NCI-H345 treated with DMSO at 0.1 percent for 48 hours (cell line): ENCODE measurements at regions not wholly inside any gene's neighbourhood (a gene's known extent, or its start where the extent isn't known, plus 50 kb on each side); places are given as distances from the start of the nearest gene placed in this dataset.
"Not testable (repeated sequence)": the region's sequence is repeated elsewhere in the genome, so short reads cannot be mapped to it uniquely, and the experiment has no call there.

ENCODE experiments used
- DNase-seq: peaks from one replicate; lab custom pipeline; 2025; ENCODE audit not compliant: unreplicated experiment; lab: John Stamatoyannopoulos, UW

- no peak for DNase-seq
These were observed 83.3 kb upstream of the MED13L start for GRCh38 chr12:116360579-116361413.

GRCh38 chr12:116361414-116362223 lies 84.1 kb upstream of the MED13L start:
- peak; percentile 20 for DNase-seq

- no peak for DNase-seq
These were observed 87.6 kb upstream of the MED13L start for GRCh38 chr12:116365114-116365513.

- no peak for DNase-seq
These were observed 88.3 kb upstream of the MED13L start for GRCh38 chr12:116365606-116366455.

- peak; percentile 52 for DNase-seq
These were observed 88.9 kb upstream of the MED13L start for GRCh38 chr12:116366456-116366776.

- DNase-seq = no peak
These were observed 89.3 kb upstream of the MED13L start for GRCh38 chr12:116366824-116367223.

- DNase-seq = no peak
These were observed 91.0 kb upstream of the MED13L start for GRCh38 chr12:116368196-116369194.

GRCh38 chr12:116370004-116370404 lies 92.5 kb upstream of the MED13L start:
- DNase-seq = no peak

GRCh38 chr12:116370886-116371580 lies 93.5 kb upstream of the MED13L start:
- DNase-seq = no peak

GRCh38 chr12:116372815-116373214 lies 95.3 kb upstream of the MED13L start:
- DNase-seq = no peak

- no peak for DNase-seq
These were observed 96.2 kb upstream of the MED13L start for GRCh38 chr12:116373572-116374206.

- DNase-seq = no peak
These were observed 96.7 kb upstream of the MED13L start for GRCh38 chr12:116374207-116374606.

GRCh38 chr12:116375278-116375842 lies 97.9 kb upstream of the MED13L start:
- DNase-seq = no peak

GRCh38 chr12:116376354-116377193 lies 99.1 kb upstream of the MED13L start:
- peak; percentile 79 for DNase-seq

- not testable (repeated sequence) for DNase-seq
These were observed 99.7 kb upstream of the MED13L start for GRCh38 chr12:116377194-116377571.

- no peak for DNase-seq
These were observed 100.5 kb upstream of the MED13L start for GRCh38 chr12:116378002-116378401.

- no peak for DNase-seq
These were observed 102.6 kb upstream of the MED13L start for GRCh38 chr12:116380108-116380507.

GRCh38 chr12:116380740-116381139 lies 103.2 kb upstream of the MED13L start:
- not testable (repeated sequence) for DNase-seq
